ENCODE measurements at regions not wholly inside any gene's neighbourhood (a gene's known extent, or its start where the extent isn't known, plus 50 kb on each side); places are given as distances from the start of the nearest gene placed in this dataset.

- DNase-seq (no peak), ATAC-seq (no peak)
- intact Hi-C loops (cut with DNase I), result no loop called here
- no peaks in the 10 kb centered on the region for H3K9me3 ChIP-seq
- H3K36me3 ChIP-seq, result no peaks in the 10 kb centered on the region
- no peak overlapping the region for H3K4me3 ChIP-seq
- H3K27me3 ChIP-seq, result no peaks in the 10 kb centered on the region
- TF ChIP-seq, protein P1, sequence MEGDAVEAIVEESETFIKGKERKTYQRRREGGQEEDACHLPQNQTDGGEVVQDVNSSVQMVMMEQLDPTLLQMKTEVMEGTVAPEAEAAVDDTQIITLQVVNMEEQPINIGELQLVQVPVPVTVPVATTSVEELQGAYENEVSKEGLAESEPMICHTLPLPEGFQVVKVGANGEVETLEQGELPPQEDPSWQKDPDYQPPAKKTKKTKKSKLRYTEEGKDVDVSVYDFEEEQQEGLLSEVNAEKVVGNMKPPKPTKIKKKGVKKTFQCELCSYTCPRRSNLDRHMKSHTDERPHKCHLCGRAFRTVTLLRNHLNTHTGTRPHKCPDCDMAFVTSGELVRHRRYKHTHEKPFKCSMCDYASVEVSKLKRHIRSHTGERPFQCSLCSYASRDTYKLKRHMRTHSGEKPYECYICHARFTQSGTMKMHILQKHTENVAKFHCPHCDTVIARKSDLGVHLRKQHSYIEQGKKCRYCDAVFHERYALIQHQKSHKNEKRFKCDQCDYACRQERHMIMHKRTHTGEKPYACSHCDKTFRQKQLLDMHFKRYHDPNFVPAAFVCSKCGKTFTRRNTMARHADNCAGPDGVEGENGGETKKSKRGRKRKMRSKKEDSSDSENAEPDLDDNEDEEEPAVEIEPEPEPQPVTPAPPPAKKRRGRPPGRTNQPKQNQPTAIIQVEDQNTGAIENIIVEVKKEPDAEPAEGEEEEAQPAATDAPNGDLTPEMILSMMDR (IDR thresholded peaks at IDR 0.05), result no peak
- no peak overlapping the region for H3K27ac ChIP-seq
- no peaks in the 10 kb centered on the region for H3K4me1 ChIP-seq
Observed at GRCh38 chr2:12090072-12090471, 343.6 kb downstream of the LPIN1 start.

GRCh38 chr2:12090590-12090989 is 344.2 kb downstream of the LPIN1 start:
- Histone ChIP-seq H3K4me1 (no peaks in the 10 kb centered on the region), H3K4me3 (no peak overlapping the region), H3K27me3 (no peaks in the 10 kb centered on the region), H3K27ac (no peak overlapping the region), H3K36me3 (no peaks in the 10 kb centered on the region), H3K9me3 (no peaks in the 10 kb centered on the region)
- ATAC-seq, result no peak
- intact Hi-C loops (cut with DNase I), result no loop called here
- DNase-seq, result no peak
- TF ChIP-seq, protein P1 (IDR thresholded peaks at IDR 0.05), result no peak

GRCh38 chr2:12091201-12091806 is 344.9 kb downstream of the LPIN1 start:
- no peak for ATAC-seq
- intact Hi-C loops (cut with DNase I), result no loop called here
- Histone ChIP-seq H3K4me3 (no peak overlapping the region), H3K36me3 (no peaks in the 10 kb centered on the region), H3K27ac (no peak overlapping the region), H3K27me3 (no peaks in the 10 kb centered on the region), H3K9me3 (no peaks in the 10 kb centered on the region), H3K4me1 (no peaks in the 10 kb centered on the region)
- TF ChIP-seq, protein P1 (IDR thresholded peaks at IDR 0.05), result no peak
- no peak for DNase-seq

GRCh38 chr2:12094134-12094533 is 347.7 kb downstream of the LPIN1 start:
- H3K9me3 ChIP-seq, result no peaks in the 10 kb centered on the region
- intact Hi-C loops (cut with DNase I), result no loop called here
- H3K27me3 ChIP-seq, result no peaks in the 10 kb centered on the region
- H3K36me3 ChIP-seq, result no peaks in the 10 kb centered on the region
- TF ChIP-seq, protein P1 (IDR thresholded peaks at IDR 0.05), result no peak
- ATAC-seq (no peak), DNase-seq (no peak)
- no peak overlapping the region for H3K4me3 ChIP-seq
- H3K27ac ChIP-seq, result no peak overlapping the region
- no peaks in the 10 kb centered on the region for H3K4me1 ChIP-seq

DNA sequence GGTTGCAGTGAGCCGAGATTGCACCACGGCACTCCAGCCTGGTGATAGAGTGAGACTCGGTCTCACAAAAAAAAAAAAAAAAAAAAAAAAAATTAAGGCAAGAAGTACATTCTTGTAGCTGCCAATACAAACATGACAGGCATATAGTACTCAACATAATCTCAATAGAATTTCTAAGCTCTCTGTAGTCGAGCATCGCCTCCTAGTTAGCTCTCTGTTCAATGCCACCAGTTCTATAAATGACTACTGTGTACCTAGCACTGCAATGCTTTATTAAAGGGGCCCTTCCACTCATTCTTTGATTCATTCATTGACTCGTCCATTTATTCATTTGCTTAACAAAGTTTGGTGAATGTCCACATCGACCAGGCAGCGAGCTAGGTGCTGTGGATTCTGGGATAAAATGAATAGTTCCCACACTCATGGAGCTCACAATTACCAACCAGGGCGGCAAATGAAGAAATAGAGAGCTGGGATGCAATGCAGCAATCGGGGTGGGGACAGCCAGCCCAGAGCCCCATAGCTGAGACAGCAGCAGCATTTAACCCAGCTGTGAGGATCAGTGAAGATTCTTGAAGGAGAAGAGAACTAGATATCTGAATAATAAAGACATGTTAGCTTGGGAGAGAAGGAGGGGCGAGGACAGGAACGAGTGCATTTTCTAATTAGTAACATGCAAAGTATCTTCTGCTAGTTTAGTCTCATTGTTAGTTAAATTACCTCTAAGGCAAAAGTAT is 349.8 kb downstream of the LPIN1 start:
- TF ChIP-seq, protein P1 (IDR thresholded peaks at IDR 0.05), result no peak
- intact Hi-C loops (cut with DNase I), result no loop called here
- no peaks in the 10 kb centered on the region for H3K36me3 ChIP-seq
- ATAC-seq (no peak), DNase-seq (no peak)
- H3K4me1 ChIP-seq, result no peaks in the 10 kb centered on the region
- no peaks in the 10 kb centered on the region for H3K9me3 ChIP-seq
- no peak overlapping the region for H3K27ac ChIP-seq
- H3K4me3 ChIP-seq, result no peak overlapping the region
- H3K27me3 ChIP-seq, result no peaks in the 10 kb centered on the region

Measured in left lung (tissue), 4 donors.